Lower leg skin (tissue), 4 donors: ENCODE measurements at regions not wholly inside any gene's neighbourhood (a gene's known extent, or its start where the extent isn't known, plus 50 kb on each side); places are given as distances from the start of the nearest gene placed in this dataset.

Source experiments
- DNase-seq, 2 donors: peaks; one replicate each; pipeline ENCODE4 v3.0.0-alpha.2; 2019; ENCODE audit warnings: low spot score in 2 of 2
- H3K4me3 ChIP-seq: fragments of 200-600 bp; sonication (generic); 2 replicates; pipeline ENCODE4 v1.5.1; 2017; ENCODE audit warnings: mild to moderate bottlenecking, low read depth; ENCODE audit not compliant: poor library complexity, severe bottlenecking
- POLR2A ChIP-seq, 2 donors: fragments of 450-650 bp; IDR thresholded peaks; one replicate each; pipeline ENCODE4 v1.6.1; 2016 to 2017; ENCODE audit warnings: antibody characterized with exemption in 2 of 2, mild to moderate bottlenecking in 1 of 2, moderate library complexity in 1 of 2
- WGBS, 2 donors: methylation state at CpG; one replicate each; pipeline ENCODE4 v1.1.5; 2018; 5-methylcytosine and 5-hydroxymethylcytosine counted together
- intact Hi-C: fragments of 100-400 bp; cut with DNase I; formaldehyde crosslinking; loops from one replicate; pipeline ENCODE4 v1.15.0; 2023; ENCODE audit warnings: low total_unique reads
- TF ChIP-seq, protein P1 (sequence below), 3 donors: fragments of 450-650 bp; IDR thresholded peaks; one replicate each; pipeline ENCODE4 v1.5.1; 2016; ENCODE audit warnings: antibody characterized with exemption in 3 of 3, mild to moderate bottlenecking in 3 of 3, moderate library complexity in 2 of 3

DNA sequence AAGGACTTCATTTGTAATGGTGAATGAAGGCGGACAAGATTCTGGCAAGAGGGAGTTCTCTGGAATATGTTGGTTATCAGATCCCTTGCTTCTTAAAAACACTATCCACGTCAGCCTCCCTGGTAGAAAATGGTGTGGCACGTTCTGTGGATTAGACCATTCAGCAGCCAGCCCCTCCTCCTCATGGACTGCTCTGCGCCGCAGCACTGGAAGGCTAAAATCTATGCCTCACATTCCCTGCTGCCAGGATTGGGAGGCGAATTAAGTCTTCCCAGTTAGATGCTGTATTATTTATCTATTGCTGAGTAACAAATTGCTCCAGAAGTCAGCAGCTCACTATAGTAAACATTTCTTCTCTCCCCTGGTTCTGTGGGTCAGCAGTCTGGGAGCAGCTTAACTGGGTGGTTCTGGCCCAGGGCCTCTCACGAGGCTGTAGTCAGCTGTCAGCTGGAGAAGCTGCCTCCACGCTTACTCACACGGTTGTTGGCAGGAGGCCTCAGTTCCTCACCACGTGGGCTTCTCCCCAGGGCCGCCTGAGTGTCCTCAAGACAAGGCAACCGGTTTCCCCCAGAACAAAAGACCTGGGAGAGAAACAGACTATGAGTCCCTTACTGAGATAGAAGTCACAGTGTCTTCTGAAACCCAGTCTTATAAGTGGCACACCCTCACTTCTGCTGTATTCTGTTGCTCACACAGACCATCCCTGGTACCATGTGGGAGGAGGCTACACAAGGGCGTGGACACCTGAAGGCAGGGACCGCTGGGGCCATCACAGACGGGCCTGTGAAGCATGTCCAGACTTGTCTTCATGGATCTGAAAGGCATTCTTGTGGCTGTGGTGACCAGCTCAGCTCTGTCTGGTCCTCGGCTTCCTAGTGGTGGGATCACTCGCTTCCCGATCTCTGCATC lies 101.0 kb downstream of the NRN1 start:
- TF ChIP-seq POLR2A (IDR thresholded peaks at IDR 0.05): no peak
- TF ChIP-seq, protein P1, sequence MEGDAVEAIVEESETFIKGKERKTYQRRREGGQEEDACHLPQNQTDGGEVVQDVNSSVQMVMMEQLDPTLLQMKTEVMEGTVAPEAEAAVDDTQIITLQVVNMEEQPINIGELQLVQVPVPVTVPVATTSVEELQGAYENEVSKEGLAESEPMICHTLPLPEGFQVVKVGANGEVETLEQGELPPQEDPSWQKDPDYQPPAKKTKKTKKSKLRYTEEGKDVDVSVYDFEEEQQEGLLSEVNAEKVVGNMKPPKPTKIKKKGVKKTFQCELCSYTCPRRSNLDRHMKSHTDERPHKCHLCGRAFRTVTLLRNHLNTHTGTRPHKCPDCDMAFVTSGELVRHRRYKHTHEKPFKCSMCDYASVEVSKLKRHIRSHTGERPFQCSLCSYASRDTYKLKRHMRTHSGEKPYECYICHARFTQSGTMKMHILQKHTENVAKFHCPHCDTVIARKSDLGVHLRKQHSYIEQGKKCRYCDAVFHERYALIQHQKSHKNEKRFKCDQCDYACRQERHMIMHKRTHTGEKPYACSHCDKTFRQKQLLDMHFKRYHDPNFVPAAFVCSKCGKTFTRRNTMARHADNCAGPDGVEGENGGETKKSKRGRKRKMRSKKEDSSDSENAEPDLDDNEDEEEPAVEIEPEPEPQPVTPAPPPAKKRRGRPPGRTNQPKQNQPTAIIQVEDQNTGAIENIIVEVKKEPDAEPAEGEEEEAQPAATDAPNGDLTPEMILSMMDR (IDR thresholded peaks at IDR 0.05): no peak
- intact Hi-C loops: no loop called here
- 52 to 53% methylated on average over 18 of the region's 18 CpGs for WGBS, 2 donors

DNA sequence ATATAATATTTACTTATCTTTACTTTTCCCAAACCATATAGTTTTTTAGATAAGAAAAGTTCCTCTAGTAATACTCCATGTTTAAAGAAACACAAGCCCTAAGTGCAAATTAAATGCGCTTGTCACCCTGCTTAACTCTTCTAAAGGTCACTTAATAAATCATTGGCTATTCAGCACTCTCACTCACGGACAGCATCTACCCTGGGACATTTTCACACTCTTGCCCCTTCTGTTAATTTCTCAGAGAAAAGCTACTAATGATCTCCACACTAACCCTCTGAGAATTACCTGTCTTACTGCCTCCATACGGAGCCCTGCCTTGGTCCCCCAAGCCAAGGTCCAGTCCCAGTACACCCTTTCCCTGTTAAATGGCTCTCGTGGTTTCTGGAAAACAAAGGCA lies 102.2 kb downstream of the NRN1 start:
- DNase-seq: no peak
- TF ChIP-seq, protein P1 (IDR thresholded peaks at IDR 0.05): no peak
- no peak for TF ChIP-seq POLR2A (IDR thresholded peaks at IDR 0.05)
- WGBS, 2 donors: 76 to 78% methylated on average over 4 of the region's 4 CpGs

More for the DNA sequence above, 101.0 kb downstream of the NRN1 start:
- peak; percentile 88 to 97 for DNase-seq
- no peak overlapping the region for H3K4me3 ChIP-seq

DNA sequence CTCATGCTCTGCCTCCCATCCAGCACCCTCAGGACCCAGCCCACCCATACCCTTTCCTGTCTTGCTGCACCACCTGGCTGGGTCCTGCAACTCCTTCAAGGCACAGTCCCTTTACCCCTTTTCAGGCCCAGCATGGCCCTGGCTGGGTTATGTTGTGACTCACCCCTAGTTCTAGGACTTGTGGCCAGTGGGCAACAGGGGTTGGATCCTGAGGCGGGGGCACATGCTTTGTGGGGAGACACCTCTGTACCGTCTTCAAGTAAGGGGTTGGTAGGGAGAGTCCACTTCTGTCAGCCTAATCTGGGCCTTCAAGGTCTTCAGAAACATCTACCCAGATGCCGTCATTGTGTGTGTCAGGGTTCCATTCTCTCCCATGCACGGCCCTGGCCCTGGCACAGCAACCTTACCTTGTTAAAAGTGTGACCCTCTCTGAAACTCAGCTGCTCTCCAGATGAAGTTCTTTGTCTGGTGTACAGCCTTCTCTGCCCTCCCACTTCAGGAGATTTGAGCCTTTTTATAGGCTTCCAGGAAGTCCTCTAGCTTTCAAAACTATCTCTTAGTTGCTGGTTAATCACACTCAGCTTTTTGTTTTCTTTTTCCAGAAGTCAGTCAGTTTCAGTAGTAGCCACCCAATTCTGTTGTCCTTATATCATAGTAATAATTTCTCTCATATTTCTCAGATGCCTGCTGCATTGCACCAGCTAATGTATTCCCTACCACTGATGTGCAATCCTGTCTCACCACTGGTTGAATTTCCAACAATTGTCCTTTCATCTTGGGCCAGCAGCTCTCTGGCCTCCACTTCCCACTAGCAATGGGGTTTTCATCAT lies 107.3 kb downstream of the NRN1 start:
- H3K4me3 ChIP-seq: no peak overlapping the region
- TF ChIP-seq, protein P1 (IDR thresholded peaks at IDR 0.05): no peak
- no peak for TF ChIP-seq POLR2A (IDR thresholded peaks at IDR 0.05)
- WGBS, 2 donors: 89 to 94% methylated on average over 4 of the region's 4 CpGs
- DNase-seq: no peak
- intact Hi-C loops: no loop called here

More for the DNA sequence above, 102.2 kb downstream of the NRN1 start:
- intact Hi-C loops: no loop called here
- H3K4me3 ChIP-seq: no peak overlapping the region

DNA sequence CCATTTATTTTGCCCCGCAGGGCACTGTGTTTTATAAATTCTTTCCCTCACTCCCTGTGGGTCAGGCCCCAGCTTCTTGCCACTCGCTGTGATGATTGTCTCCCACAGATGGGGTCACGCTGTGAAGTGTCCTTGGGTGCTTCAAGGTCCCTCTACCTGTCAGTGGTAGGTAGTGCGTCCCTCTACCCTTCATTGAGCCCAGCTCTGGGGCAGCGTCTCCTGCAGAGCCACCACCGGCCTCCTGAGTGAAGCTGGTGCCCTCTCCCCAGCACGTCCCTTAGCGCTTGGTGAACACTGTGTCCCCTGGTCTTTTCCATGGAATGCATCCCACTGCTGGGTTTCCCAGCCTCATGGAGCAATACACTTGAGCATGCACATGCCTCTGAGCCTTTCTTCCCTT lies 108.2 kb downstream of the NRN1 start:
- WGBS, 2 donors: 97 to 98% methylated on average over 8 of the region's 8 CpGs
- intact Hi-C loops: no loop called here
- TF ChIP-seq, protein P1 (IDR thresholded peaks at IDR 0.05): no peak
- TF ChIP-seq POLR2A (IDR thresholded peaks at IDR 0.05): no peak
- H3K4me3 ChIP-seq: no peak overlapping the region
- DNase-seq: no peak

DNA sequence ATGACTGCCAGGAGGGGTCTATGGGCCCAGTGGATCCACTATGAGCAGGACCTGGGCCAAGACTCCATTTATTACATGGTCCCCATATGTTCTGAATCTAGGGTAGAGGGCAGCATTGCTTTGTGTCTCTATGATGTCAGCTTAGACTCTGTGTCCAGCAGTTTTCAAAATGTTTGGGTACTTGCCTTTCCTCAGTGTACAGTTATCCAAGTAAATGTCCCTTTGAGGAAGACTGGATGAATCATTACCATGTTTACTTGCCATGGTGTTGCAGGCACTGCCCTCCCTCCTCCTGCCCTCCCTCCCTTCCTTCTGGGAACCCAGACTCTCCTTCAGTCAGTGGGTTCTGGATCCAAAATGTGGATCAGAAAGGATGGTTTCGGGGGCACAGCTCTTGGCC lies 108.6 kb downstream of the NRN1 start:
- TF ChIP-seq, protein P1 (IDR thresholded peaks at IDR 0.05): no peak
- intact Hi-C loops: no loop called here
- no peak overlapping the region for H3K4me3 ChIP-seq
- DNase-seq: no peak
- 79 to 88% methylated on average over 1 of the region's 1 CpG for WGBS, 2 donors
